Prostate gland (tissue), 2 donors: ENCODE measurements at regions not wholly inside any gene's neighbourhood (a gene's known extent, or its start where the extent isn't known, plus 50 kb on each side); places are given as distances from the start of the nearest gene placed in this dataset.

Experiments
- DNase-seq: peaks from one replicate; pipeline ENCODE4 v3.0.0-alpha.2; 2019; ENCODE audit warnings: low spot score
- H3K27ac ChIP-seq, 2 donors: fragments of 200-600 bp; sonication (generic); 2 replicates each; pipeline ENCODE4 v1.5.1; 2017 to 2019
- H3K27me3 ChIP-seq: fragments of 200-600 bp; sonication (generic); replicated peaks from 2 replicates; pipeline ENCODE4 v1.5.1; 2019; ENCODE audit not compliant: insufficient read depth
- H3K36me3 ChIP-seq, 2 donors: fragments of 200-600 bp; sonication (generic); 1 replicate in 1 of 2; 2 replicates in 1 of 2; pipeline versions ENCODE4 v1.5.1 to v1.8.1; 2017 to 2019
- H3K4me1 ChIP-seq: fragments of 200-600 bp; sonication (generic); replicated peaks from 2 replicates; pipeline ENCODE4 v1.5.1; 2019
- H3K4me3 ChIP-seq, 2 donors: fragments of 200-600 bp; sonication (generic); 2 replicates each; pipeline ENCODE4 v1.5.1; 2017 to 2019
- H3K9me3 ChIP-seq: fragments of 200-600 bp; sonication (generic); 2 replicates; pipeline ENCODE4 v1.5.1; 2017
- POLR2A ChIP-seq: fragments of 450-650 bp; IDR thresholded peaks from one replicate; pipeline ENCODE4 v1.6.1; 2016; ENCODE audit warnings: antibody characterized with exemption, mild to moderate bottlenecking
- POLR2AphosphoS5 ChIP-seq: sonication (generic); formaldehyde crosslinking; IDR thresholded peaks from one replicate; pipeline ENCODE4 v1.6.1; 2017; ENCODE audit warnings: antibody characterized with exemption
- WGBS: methylation state at CpG from one replicate; pipeline ENCODE4 v1.1.5; 2018; 5-methylcytosine and 5-hydroxymethylcytosine counted together
- intact Hi-C: fragments of 100-400 bp; cut with DNase I; formaldehyde crosslinking; loops from one replicate; pipeline ENCODE4 v1.14.2; 2022
- TF ChIP-seq, protein P1 (sequence below), 4 experiments: fragments of 200-600 bp in 2 of 4; fragments of 450-650 bp in 2 of 4; sonication (generic) in 2 of 4; IDR thresholded peaks; 1 replicate in 3 of 4; 2 replicates in 1 of 4; pipeline ENCODE4 v1.5.1; 2016 to 2019; ENCODE audit warnings: antibody characterized with exemption in 4 of 4, mild to moderate bottlenecking in 2 of 4, moderate library complexity in 2 of 4

DNA sequence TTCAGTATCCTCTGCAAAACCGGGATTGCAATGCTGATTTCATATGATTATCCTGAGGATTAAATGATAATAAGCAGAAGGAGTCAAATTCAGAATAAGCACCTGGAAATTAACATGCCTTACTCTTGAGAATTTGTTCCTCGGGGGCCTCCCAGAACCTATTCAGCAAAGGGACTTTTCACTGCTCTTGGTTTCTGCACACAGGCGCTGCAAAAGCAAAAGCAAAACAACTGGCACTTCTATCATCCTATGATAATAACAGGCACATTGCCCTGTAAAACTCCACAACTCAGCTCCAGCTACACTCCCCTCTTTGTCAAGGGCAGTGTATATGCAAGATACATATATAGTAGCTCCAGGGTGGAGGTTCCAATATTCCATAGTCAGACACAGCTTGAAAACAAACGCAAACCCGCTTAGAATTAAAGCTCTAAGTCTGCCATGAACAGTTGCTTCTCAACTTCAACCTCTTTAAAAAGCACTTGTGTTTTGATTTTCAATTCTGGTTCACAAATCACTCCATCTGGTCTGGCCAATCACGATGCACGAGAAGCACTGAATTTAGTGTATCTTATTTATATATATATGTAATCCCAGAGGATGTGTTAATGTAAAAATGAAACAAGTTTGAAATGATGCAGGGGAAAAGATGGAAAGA is 119.9 kb upstream of the PTER start:
- Histone ChIP-seq H3K36me3 (no peaks in the 10 kb centered on the region), H3K27me3 (no peaks in the 10 kb centered on the region), H3K4me3 (no peak overlapping the region), H3K27ac (no peak overlapping the region), H3K9me3 (no peaks in the 10 kb centered on the region), H3K4me1 (no peaks in the 10 kb centered on the region)
- intact Hi-C loops: no loop called here
- WGBS: 88% methylated on average over 7 of the region's 7 CpGs
- DNase-seq: no peak
- TF ChIP-seq, protein P1, sequence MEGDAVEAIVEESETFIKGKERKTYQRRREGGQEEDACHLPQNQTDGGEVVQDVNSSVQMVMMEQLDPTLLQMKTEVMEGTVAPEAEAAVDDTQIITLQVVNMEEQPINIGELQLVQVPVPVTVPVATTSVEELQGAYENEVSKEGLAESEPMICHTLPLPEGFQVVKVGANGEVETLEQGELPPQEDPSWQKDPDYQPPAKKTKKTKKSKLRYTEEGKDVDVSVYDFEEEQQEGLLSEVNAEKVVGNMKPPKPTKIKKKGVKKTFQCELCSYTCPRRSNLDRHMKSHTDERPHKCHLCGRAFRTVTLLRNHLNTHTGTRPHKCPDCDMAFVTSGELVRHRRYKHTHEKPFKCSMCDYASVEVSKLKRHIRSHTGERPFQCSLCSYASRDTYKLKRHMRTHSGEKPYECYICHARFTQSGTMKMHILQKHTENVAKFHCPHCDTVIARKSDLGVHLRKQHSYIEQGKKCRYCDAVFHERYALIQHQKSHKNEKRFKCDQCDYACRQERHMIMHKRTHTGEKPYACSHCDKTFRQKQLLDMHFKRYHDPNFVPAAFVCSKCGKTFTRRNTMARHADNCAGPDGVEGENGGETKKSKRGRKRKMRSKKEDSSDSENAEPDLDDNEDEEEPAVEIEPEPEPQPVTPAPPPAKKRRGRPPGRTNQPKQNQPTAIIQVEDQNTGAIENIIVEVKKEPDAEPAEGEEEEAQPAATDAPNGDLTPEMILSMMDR (IDR thresholded peaks at IDR 0.05): no peak
- TF ChIP-seq POLR2A (no peak), POLR2AphosphoS5 (no peak)

DNA sequence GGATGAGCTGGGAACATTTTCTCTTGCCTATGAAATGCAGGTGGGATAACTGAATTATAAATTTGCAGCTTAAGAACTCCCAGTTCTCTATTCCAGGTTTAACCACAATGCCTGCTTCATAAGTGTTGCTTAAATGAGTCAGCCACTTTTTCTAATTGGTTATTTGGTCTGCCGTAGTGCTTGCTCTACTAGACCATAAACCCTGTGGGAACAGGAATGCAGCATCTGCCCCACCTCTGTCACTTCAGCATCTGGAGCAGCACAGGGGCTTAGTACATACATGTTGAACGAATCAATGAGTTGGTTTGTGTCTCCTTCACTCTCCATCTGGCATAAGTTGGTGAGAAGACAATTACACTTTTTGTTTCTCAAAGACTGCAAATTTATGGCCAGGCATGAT is 95.2 kb upstream of the PTER start:
- intact Hi-C loops: no loop called here
- Histone ChIP-seq H3K36me3 (no peaks in the 10 kb centered on the region), H3K9me3 (no peaks in the 10 kb centered on the region), H3K4me3 (no peak overlapping the region), H3K27ac (no peak overlapping the region), H3K4me1 (no peaks in the 10 kb centered on the region), H3K27me3 (no peaks in the 10 kb centered on the region)
- DNase-seq: no peak
- TF ChIP-seq POLR2A (no peak), POLR2AphosphoS5 (no peak)
- TF ChIP-seq, protein P1 (IDR thresholded peaks at IDR 0.05): no peak
- 29% methylated on average over 2 of the region's 2 CpGs for WGBS

DNA sequence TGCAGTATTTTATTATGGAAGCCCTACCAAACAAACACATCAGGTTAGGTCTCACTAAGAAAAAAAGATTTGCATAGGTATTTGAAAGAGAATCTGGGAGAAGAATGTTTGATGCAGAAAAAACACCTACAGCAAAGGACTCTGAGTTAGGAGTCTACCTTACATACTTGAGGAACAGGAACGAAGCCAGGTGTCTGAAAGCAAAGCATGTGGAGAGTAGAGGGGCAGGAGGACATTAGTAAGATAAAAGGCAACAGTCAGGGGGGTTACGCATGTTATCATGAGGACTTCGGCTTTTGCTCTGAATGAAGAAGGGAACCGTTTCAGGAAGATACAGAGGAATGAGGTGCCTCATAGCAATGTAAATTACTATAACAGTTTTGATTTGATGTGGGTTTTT is 87.9 kb upstream of the PTER start:
- Histone ChIP-seq H3K27ac (no peak overlapping the region), H3K4me1 (no peaks in the 10 kb centered on the region), H3K9me3 (no peaks in the 10 kb centered on the region), H3K36me3 (no peaks in the 10 kb centered on the region), H3K27me3 (no peaks in the 10 kb centered on the region), H3K4me3 (no peak overlapping the region)
- intact Hi-C loops: no loop called here
- 71% methylated on average over 4 of the region's 4 CpGs for WGBS
- TF ChIP-seq POLR2A: no peak
- TF ChIP-seq, protein P1 (IDR thresholded peaks at IDR 0.05): no peak
- TF ChIP-seq POLR2AphosphoS5: no peak
- DNase-seq: no peak

DNA sequence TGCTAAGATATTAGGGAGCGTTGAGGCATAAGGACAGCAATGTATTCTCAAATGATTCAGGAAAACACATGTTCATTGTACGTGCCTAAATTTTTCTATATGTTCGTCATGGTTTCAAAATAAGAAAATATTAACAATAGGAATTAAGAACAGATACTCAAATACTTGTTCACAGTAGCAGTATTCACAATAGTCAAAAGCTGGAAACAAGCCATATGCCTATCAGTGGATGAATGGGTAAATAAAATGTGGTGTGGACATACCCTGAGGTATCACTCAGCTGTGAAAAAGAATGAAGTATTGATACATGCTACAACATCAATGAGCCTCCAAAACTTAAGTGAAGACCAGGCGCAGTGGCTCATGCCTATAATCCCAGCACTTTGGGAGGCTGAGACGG is 84.7 kb upstream of the PTER start:
- DNase-seq: no peak
- no peaks in the 10 kb centered on the region for H3K9me3 ChIP-seq
- no peaks in the 10 kb centered on the region for H3K36me3 ChIP-seq
- no peak overlapping the region for H3K27ac ChIP-seq
- no peak overlapping the region for H3K4me3 ChIP-seq
- intact Hi-C loops: no loop called here
- WGBS: 91% methylated on average over 5 of the region's 5 CpGs
- TF ChIP-seq POLR2A: no peak
- TF ChIP-seq, protein P1 (IDR thresholded peaks at IDR 0.05): no peak
- no peaks in the 10 kb centered on the region for H3K27me3 ChIP-seq
- no peaks in the 10 kb centered on the region for H3K4me1 ChIP-seq

DNA sequence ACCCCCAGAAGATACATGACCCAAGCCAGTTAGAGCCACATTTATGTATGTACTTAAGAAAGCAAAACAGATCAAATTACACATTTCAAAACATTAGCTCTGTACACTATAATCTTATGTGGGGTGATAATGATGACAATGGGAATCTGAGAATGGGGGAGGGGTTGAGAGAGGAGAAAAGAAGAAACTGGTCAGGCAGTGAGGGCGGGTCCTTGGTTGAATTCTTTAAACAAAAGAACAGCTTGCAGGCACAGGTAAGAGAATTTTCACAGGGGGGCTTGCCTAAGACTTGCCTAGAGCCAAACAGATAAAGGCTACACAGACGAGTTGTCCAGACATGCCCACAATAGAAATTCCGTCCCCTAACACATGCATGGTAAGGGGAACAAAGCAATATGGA is 76.8 kb upstream of the PTER start:
- TF ChIP-seq, protein P1 (IDR thresholded peaks at IDR 0.05): no peak
- TF ChIP-seq POLR2AphosphoS5: no peak
- TF ChIP-seq POLR2A: no peak
- 48% methylated on average over 3 of the region's 3 CpGs for WGBS
- Histone ChIP-seq H3K36me3 (no peaks in the 10 kb centered on the region), H3K4me3 (no peak overlapping the region), H3K9me3 (no peaks in the 10 kb centered on the region), H3K4me1 (no peaks in the 10 kb centered on the region), H3K27me3 (no peaks in the 10 kb centered on the region), H3K27ac (no peak overlapping the region)
- no peak for DNase-seq
- intact Hi-C loops: no loop called here
